ENCODE measurements at regions not wholly inside any gene's neighbourhood (a gene's known extent, or its start where the extent isn't known, plus 50 kb on each side); places are given as distances from the start of the nearest gene placed in this dataset.

DNA sequence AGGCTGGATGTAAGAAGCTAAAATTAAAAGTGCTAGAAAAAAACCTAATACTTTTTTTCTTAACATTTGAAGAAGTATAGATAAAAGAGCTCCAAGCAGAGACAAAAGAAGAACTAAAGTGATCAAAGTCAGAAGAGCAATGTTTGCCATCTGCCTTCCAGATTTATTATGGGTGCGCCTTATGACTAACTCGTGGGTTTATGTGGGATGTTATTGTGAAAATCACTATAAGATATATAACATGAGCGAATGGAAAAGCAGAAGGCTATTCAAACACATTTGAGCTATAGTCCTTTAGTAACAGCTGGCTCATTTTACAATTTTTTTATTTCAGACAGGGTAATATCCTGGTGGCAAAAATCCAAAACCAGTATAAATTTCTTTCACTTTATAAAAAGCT is 1040.7 kb downstream of the RAPGEF2 start:
- H3K9me1 ChIP-seq (ENCODE audit: control insufficient read depth, extremely low read depth, insufficient read depth, low read length): no peaks in the 10 kb centered on the region
- H3K9ac ChIP-seq (ENCODE audit: control insufficient read depth, extremely low read depth, insufficient read depth, low read length): no peak overlapping the region
- dilution Hi-C loops (cut with MboI; ENCODE audit: extremely low pct_ligation_motif_present, low sequenced_read_pairs): no loop called here
- H4K20me1 ChIP-seq (ENCODE audit: control insufficient read depth, extremely low read depth, insufficient read depth, low read length): no peaks in the 10 kb centered on the region
- no peak overlapping the region for H3K4me2 ChIP-seq (ENCODE audit: control insufficient read depth, extremely low read depth, insufficient read depth, low read depth, low read length)
- no peak overlapping the region for H3K4me3 ChIP-seq (ENCODE audit: control insufficient read depth in 2 of 3, extremely low read depth in 1 of 3, insufficient read depth in 2 of 3, low read depth in 1 of 3, low read length in 3 of 3)
- no peaks in the 10 kb centered on the region for H3K27me3 ChIP-seq (ENCODE audit: control insufficient read depth, extremely low read depth, insufficient read depth, low read length)
- H3K4me1 ChIP-seq (ENCODE audit: control insufficient read depth, extremely low read depth, insufficient read depth, low read length): no peaks in the 10 kb centered on the region
- no peak for DNase-seq (ENCODE audit: low read depth, low spot score)
- no peak for FAIRE-seq
- H3K9me3 ChIP-seq (ENCODE audit: control insufficient read depth, low read depth, low read length): no peaks in the 10 kb centered on the region
- H3K36me3 ChIP-seq (ENCODE audit: control insufficient read depth in 2 of 2, extremely low read depth in 1 of 2, insufficient read depth in 2 of 2, low read length in 2 of 2): no peaks in the 10 kb centered on the region
- H3K27ac ChIP-seq (ENCODE audit: control insufficient read depth, insufficient read depth, low read length): no peak overlapping the region
- H2AFZ ChIP-seq (ENCODE audit: control insufficient read depth, low read length): no peak overlapping the region
- TF ChIP-seq EZH2 (IDR thresholded peaks at IDR 0.05; ENCODE audit: low read length): no peak
- TF ChIP-seq, protein P1, sequence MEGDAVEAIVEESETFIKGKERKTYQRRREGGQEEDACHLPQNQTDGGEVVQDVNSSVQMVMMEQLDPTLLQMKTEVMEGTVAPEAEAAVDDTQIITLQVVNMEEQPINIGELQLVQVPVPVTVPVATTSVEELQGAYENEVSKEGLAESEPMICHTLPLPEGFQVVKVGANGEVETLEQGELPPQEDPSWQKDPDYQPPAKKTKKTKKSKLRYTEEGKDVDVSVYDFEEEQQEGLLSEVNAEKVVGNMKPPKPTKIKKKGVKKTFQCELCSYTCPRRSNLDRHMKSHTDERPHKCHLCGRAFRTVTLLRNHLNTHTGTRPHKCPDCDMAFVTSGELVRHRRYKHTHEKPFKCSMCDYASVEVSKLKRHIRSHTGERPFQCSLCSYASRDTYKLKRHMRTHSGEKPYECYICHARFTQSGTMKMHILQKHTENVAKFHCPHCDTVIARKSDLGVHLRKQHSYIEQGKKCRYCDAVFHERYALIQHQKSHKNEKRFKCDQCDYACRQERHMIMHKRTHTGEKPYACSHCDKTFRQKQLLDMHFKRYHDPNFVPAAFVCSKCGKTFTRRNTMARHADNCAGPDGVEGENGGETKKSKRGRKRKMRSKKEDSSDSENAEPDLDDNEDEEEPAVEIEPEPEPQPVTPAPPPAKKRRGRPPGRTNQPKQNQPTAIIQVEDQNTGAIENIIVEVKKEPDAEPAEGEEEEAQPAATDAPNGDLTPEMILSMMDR (optimal IDR thresholded peaks at IDR 0.05 in 1 of 3, IDR thresholded peaks at IDR 0.05 in 1 of 3, conservative IDR thresholded peaks at IDR 0.05 in 1 of 3; ENCODE audit: extremely low read depth in 1 of 3, insufficient read depth in 2 of 3, low read length in 3 of 3): no peak
- no peaks in the 10 kb centered on the region for H3K79me2 ChIP-seq (ENCODE audit: control insufficient read depth, insufficient read depth, low read length)

DNA sequence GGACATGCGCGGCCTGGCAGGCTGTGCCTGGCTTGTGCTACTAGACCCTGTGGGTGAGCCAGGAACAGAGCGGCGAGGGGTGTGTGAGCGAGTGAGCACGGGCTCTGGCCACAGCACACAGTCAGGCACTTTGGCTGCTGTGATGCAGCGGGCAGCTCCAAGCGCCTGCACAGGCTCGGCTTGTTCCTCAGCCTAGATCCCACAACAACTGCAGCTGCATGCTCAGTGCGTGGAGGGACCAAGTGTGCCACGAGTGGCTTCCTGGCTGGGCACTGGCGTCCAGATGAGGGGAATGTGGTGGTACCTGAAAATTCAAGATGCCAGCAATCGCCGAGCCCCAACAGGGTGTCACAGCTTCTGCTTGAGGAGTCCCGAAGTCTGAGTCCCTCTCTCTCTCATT is 1056.6 kb downstream of the RAPGEF2 start:
- DNase-seq (ENCODE audit: low read depth, low spot score) (no peak), FAIRE-seq (no peak)
- H3K27me3 ChIP-seq (ENCODE audit: control insufficient read depth, extremely low read depth, insufficient read depth, low read length): no peaks in the 10 kb centered on the region
- no peak for TF ChIP-seq EZH2 (IDR thresholded peaks at IDR 0.05; ENCODE audit: low read length)
- TF ChIP-seq, protein P1 (optimal IDR thresholded peaks at IDR 0.05 in 1 of 3, IDR thresholded peaks at IDR 0.05 in 1 of 3, conservative IDR thresholded peaks at IDR 0.05 in 1 of 3; ENCODE audit: extremely low read depth in 1 of 3, insufficient read depth in 2 of 3, low read length in 3 of 3): no peak
- no peak overlapping the region for H2AFZ ChIP-seq (ENCODE audit: control insufficient read depth, low read length)
- H4K20me1 ChIP-seq (ENCODE audit: control insufficient read depth, extremely low read depth, insufficient read depth, low read length): no peaks in the 10 kb centered on the region
- H3K27ac ChIP-seq (ENCODE audit: control insufficient read depth, insufficient read depth, low read length): no peak overlapping the region
- no peaks in the 10 kb centered on the region for H3K9me1 ChIP-seq (ENCODE audit: control insufficient read depth, extremely low read depth, insufficient read depth, low read length)
- dilution Hi-C loops (cut with MboI; ENCODE audit: extremely low pct_ligation_motif_present, low sequenced_read_pairs): no loop called here
- H3K9me3 ChIP-seq (ENCODE audit: control insufficient read depth, low read depth, low read length): no peaks in the 10 kb centered on the region
- no peaks in the 10 kb centered on the region for H3K4me1 ChIP-seq (ENCODE audit: control insufficient read depth, extremely low read depth, insufficient read depth, low read length)
- H3K36me3 ChIP-seq (ENCODE audit: control insufficient read depth in 2 of 2, extremely low read depth in 1 of 2, insufficient read depth in 2 of 2, low read length in 2 of 2): no peaks in the 10 kb centered on the region
- H3K9ac ChIP-seq (ENCODE audit: control insufficient read depth, extremely low read depth, insufficient read depth, low read length): no peak overlapping the region
- H3K4me3 ChIP-seq (ENCODE audit: control insufficient read depth in 2 of 3, extremely low read depth in 1 of 3, insufficient read depth in 2 of 3, low read depth in 1 of 3, low read length in 3 of 3): no peak overlapping the region
- no peaks in the 10 kb centered on the region for H3K79me2 ChIP-seq (ENCODE audit: control insufficient read depth, insufficient read depth, low read length)
- no peak overlapping the region for H3K4me2 ChIP-seq (ENCODE audit: control insufficient read depth, extremely low read depth, insufficient read depth, low read depth, low read length)

All from keratinocyte (primary cell).